H9 (cell line): ENCODE measurements at regions not wholly inside any gene's neighbourhood (a gene's known extent, or its start where the extent isn't known, plus 50 kb on each side); places are given as distances from the start of the nearest gene placed in this dataset.

Source experiments
- DNase-seq: peaks from one replicate; pipeline ENCODE4 v3.0.0-alpha.2; 2017
- H2AFZ ChIP-seq: one replicate; pipeline ENCODE4 v1.6.1; 2013; ENCODE audit warnings: mild to moderate bottlenecking, low read length, control low read depth, moderate library complexity
- H2AK5ac ChIP-seq: 2 replicates; pipeline ENCODE4 v1.6.1; 2013; ENCODE audit warnings: low read length, control low read depth, mixed read lengths; ENCODE audit not compliant: insufficient read length
- H2BK120ac ChIP-seq: one replicate; pipeline ENCODE4 v1.6.1; 2013; ENCODE audit warnings: low read depth, mild to moderate bottlenecking, low read length, control low read depth, inconsistent platforms; ENCODE audit not compliant: poor library complexity, severe bottlenecking
- H2BK12ac ChIP-seq: 2 replicates; pipeline ENCODE4 v1.6.1; 2013; ENCODE audit warnings: low read length, control low read depth, mixed read lengths, low read depth; ENCODE audit not compliant: insufficient read length
- H2BK15ac ChIP-seq: 2 replicates; pipeline ENCODE4 v1.6.1; 2013; ENCODE audit warnings: low read depth, low read length, control low read depth
- H2BK20ac ChIP-seq: one replicate; pipeline ENCODE4 v1.6.1; 2013; ENCODE audit warnings: low read depth, mild to moderate bottlenecking, low read length, control low read depth, inconsistent platforms; ENCODE audit not compliant: poor library complexity, severe bottlenecking
- H2BK5ac ChIP-seq: 2 replicates; pipeline ENCODE4 v1.6.1; 2013; ENCODE audit warnings: low read length, control low read depth, mixed read lengths; ENCODE audit not compliant: insufficient read length
- H3K14ac ChIP-seq: 2 replicates; pipeline ENCODE4 v1.6.1; 2013; ENCODE audit warnings: low read length, control low read depth; ENCODE audit not compliant: insufficient read depth
- H3K18ac ChIP-seq: 2 replicates; pipeline ENCODE4 v1.6.1; 2013; ENCODE audit warnings: low read depth, mild to moderate bottlenecking, mixed read lengths, low read length, control low read depth; ENCODE audit not compliant: insufficient read length
- H3K23ac ChIP-seq: 2 replicates; pipeline ENCODE4 v1.6.1; 2013; ENCODE audit warnings: low read length, control low read depth, mixed read lengths, low read depth; ENCODE audit not compliant: insufficient read length
- H3K23me2 ChIP-seq: 2 replicates; pipeline ENCODE4 v1.6.1; 2013; ENCODE audit warnings: low read depth, mild to moderate bottlenecking, mixed read lengths, low read length, control low read depth; ENCODE audit not compliant: insufficient read length, poor library complexity, severe bottlenecking
- H3K27ac ChIP-seq: 2 replicates; pipeline ENCODE4 v1.5.1; 2013; ENCODE audit warnings: low read length, control low read depth, mixed read lengths, low read depth; ENCODE audit not compliant: insufficient read length
- H3K27me3 ChIP-seq: 2 replicates; pipeline ENCODE4 v1.6.1; 2013; ENCODE audit warnings: low read length, control low read depth, inconsistent platforms; ENCODE audit not compliant: insufficient read depth
- H3K4ac ChIP-seq: 2 replicates; pipeline ENCODE4 v1.6.1; 2013; ENCODE audit warnings: low read depth, mild to moderate bottlenecking, control low read depth, inconsistent platforms, low read length, moderate library complexity
- H3K4me1 ChIP-seq: 2 replicates; pipeline ENCODE4 v1.6.1; 2013; ENCODE audit warnings: low read length, control low read depth, inconsistent platforms; ENCODE audit not compliant: insufficient read depth
- H3K4me2 ChIP-seq: 2 replicates; pipeline ENCODE4 v1.6.1; 2013; ENCODE audit warnings: low read length, control low read depth, mixed read lengths; ENCODE audit not compliant: insufficient read length, insufficient read depth
- H3K56ac ChIP-seq: 2 replicates; pipeline ENCODE4 v1.6.1; 2013; ENCODE audit warnings: low read depth, mild to moderate bottlenecking, mixed read lengths, low read length, control low read depth; ENCODE audit not compliant: insufficient read length
- H3K79me1 ChIP-seq: 2 replicates; pipeline ENCODE4 v1.6.1; 2013; ENCODE audit warnings: low read depth, mild to moderate bottlenecking, moderate library complexity, low read length, control low read depth, inconsistent platforms; ENCODE audit not compliant: insufficient read depth, poor library complexity, severe bottlenecking
- H3K79me2 ChIP-seq: 2 replicates; pipeline ENCODE4 v1.6.1; 2013; ENCODE audit warnings: low read length, control low read depth, inconsistent platforms; ENCODE audit not compliant: insufficient read depth
- H3K9ac ChIP-seq: 2 replicates; pipeline ENCODE4 v1.6.1; 2013; ENCODE audit warnings: low read length, control low read depth, mixed read lengths; ENCODE audit not compliant: insufficient read length; ENCODE audit errors: extremely low read depth
- H3K9me3 ChIP-seq: one replicate; pipeline ENCODE4 v1.6.1; 2013; ENCODE audit warnings: low read depth, low read length, inconsistent platforms; ENCODE audit not compliant: control insufficient read depth
- H3T11ph ChIP-seq: one replicate; pipeline ENCODE4 v1.6.1; 2013; ENCODE audit warnings: mild to moderate bottlenecking, low read length, control low read depth, inconsistent platforms
- H4K20me1 ChIP-seq: one replicate; pipeline ENCODE4 v1.6.1; 2013; ENCODE audit not compliant: control insufficient read depth, insufficient read length, insufficient read depth
- H4K5ac ChIP-seq: 2 replicates; pipeline ENCODE4 v1.6.1; 2013; ENCODE audit warnings: low read depth, mild to moderate bottlenecking, mixed read lengths, low read length, control low read depth; ENCODE audit not compliant: insufficient read length
- H4K8ac ChIP-seq: replicated peaks from 2 replicates; pipeline ENCODE4 v1.6.1; 2013; ENCODE audit warnings: low read length, control low read depth, mixed read lengths, low read depth; ENCODE audit not compliant: insufficient read length
- H4K91ac ChIP-seq: 2 replicates; pipeline ENCODE4 v1.6.1; 2013; ENCODE audit warnings: low read depth, mild to moderate bottlenecking, moderate library complexity, mixed read lengths, low read length, control low read depth; ENCODE audit not compliant: insufficient read length
- H3K27ac Mint-ChIP-seq, 3 experiments: 2 replicates in 2 of 3; 3 replicates in 1 of 3; pipeline ENCODE4 v1.8.0; 2020 to 2021; ENCODE audit warnings: mixed read lengths in 3 of 3, mild to moderate bottlenecking in 1 of 3, moderate library complexity in 1 of 3
- H3K27me3 Mint-ChIP-seq: 2 replicates; pipeline ENCODE4 v1.8.0; 2021; ENCODE audit warnings: low read depth, mild to moderate bottlenecking, moderate library complexity, mixed read lengths
- H3K36me3 Mint-ChIP-seq, 3 experiments: 2 replicates in 2 of 3; 3 replicates in 1 of 3; pipeline ENCODE4 v1.8.0; 2020 to 2021; ENCODE audit warnings: low read depth in 3 of 3, mixed read lengths in 3 of 3; ENCODE audit not compliant: insufficient read depth in 1 of 3
- H3K4me1 Mint-ChIP-seq, 2 experiments: 2 replicates each; pipeline ENCODE4 v1.8.0; 2020; ENCODE audit warnings: mixed read lengths in 2 of 2
- H3K4me3 Mint-ChIP-seq, 2 experiments: 2 replicates in 1 of 2; 3 replicates in 1 of 2; pipeline ENCODE4 v1.8.0; 2020 to 2021; ENCODE audit warnings: mild to moderate bottlenecking in 2 of 2, mixed read lengths in 2 of 2, moderate library complexity in 1 of 2
- H3K9me3 Mint-ChIP-seq, 2 experiments: 2 replicates in 1 of 2; 3 replicates in 1 of 2; pipeline ENCODE4 v1.8.0; 2020; ENCODE audit warnings: mild to moderate bottlenecking in 2 of 2, mixed read lengths in 2 of 2, moderate library complexity in 1 of 2
- WGBS: extraction: QIAGEN DNeasy Blood & Tissue Kit; methylation state at CpG from one replicate; pipeline ENCODE4 v1.1.7; 2013; ENCODE audit warnings: missing lambda C conversion rate, low lambda C conversion rate, mixed read lengths; ENCODE audit not compliant: insufficient read length; ENCODE audit errors: extremely low coverage; 5-methylcytosine and 5-hydroxymethylcytosine counted together
- TF ChIP-seq, protein P1 (sequence below): fragments of 200-600 bp; sonication (generic); conservative IDR thresholded peaks from 3 replicates; pipeline ENCODE4 v1.8.0; 2021; ENCODE audit warnings: antibody characterized with exemption, mild to moderate bottlenecking

DNA sequence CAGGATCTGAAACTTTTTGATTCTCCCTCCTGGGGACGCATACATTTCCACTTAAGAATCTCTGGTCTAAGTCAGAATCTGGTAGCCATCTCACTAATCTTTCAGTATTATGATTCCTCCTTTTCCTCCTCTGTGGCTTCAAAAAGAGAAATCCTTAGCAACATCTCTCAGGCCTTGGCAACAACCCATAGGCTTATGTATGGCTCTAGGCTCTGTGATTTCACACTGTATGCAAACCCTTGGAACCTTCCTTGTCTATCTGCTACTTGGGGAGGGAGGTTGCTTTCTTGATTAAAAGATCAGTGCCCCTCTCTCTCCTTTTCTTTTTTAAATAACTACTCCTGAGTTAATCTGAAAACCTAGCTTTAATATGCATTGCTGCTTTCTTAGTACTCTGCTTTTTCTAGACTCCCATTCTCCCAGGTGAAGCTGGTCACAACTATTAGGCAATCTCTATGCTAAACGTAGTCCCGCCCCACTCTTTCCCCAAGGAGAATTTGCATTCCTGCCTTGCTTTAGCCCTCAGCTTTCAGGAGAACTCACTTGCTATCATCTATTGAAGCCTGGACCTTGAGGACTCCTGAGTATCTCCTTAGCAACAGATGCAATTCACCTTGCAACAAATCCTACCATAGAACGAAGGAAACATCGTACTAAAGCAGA, 72.2 kb upstream of the L3MBTL4 start:
- H2BK15ac ChIP-seq = no peak overlapping the region
- H4K5ac ChIP-seq = no peak overlapping the region
- Mint-ChIP-seq H3K27me3 (no peaks in the 10 kb centered on the region), H3K9me3 (no peaks in the 10 kb centered on the region; a peak in 1 of 5 replicates), H3K27ac (peak overlapping the region; percentile 54 to 85 (median 72); a peak in 5 of 7 replicates), H3K4me3 (no peak overlapping the region), H3K4me1 (peaks cover 49% of the 10 kb centered on the region in 2 experiments), H3K36me3 (no peaks in the 10 kb centered on the region)
- no peaks in the 10 kb centered on the region for H3K79me2 ChIP-seq
- H3K56ac ChIP-seq = no peak overlapping the region
- no peak overlapping the region for H3K23ac ChIP-seq
- H3K79me1 ChIP-seq = no peaks in the 10 kb centered on the region
- H2BK20ac ChIP-seq = no peak overlapping the region
- H3K27ac ChIP-seq = no peak overlapping the region
- no peak overlapping the region for H3T11ph ChIP-seq
- peaks cover 4% of the 10 kb centered on the region; the same call in 1 of the 2 replicates for H3K4me1 ChIP-seq
- H3K23me2 ChIP-seq = no peaks in the 10 kb centered on the region
- WGBS = no CpG with 5 or more reads among the region's 5 CpGs
- peak; percentile 43 for DNase-seq
- H2BK12ac ChIP-seq = no peak overlapping the region
- no peak overlapping the region for H2BK5ac ChIP-seq
- TF ChIP-seq, protein P1, sequence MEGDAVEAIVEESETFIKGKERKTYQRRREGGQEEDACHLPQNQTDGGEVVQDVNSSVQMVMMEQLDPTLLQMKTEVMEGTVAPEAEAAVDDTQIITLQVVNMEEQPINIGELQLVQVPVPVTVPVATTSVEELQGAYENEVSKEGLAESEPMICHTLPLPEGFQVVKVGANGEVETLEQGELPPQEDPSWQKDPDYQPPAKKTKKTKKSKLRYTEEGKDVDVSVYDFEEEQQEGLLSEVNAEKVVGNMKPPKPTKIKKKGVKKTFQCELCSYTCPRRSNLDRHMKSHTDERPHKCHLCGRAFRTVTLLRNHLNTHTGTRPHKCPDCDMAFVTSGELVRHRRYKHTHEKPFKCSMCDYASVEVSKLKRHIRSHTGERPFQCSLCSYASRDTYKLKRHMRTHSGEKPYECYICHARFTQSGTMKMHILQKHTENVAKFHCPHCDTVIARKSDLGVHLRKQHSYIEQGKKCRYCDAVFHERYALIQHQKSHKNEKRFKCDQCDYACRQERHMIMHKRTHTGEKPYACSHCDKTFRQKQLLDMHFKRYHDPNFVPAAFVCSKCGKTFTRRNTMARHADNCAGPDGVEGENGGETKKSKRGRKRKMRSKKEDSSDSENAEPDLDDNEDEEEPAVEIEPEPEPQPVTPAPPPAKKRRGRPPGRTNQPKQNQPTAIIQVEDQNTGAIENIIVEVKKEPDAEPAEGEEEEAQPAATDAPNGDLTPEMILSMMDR = no peak
- no peak overlapping the region for H2AFZ ChIP-seq
- no peaks in the 10 kb centered on the region for H4K20me1 ChIP-seq
- no peak overlapping the region for H2BK120ac ChIP-seq
- H3K9me3 ChIP-seq = no peaks in the 10 kb centered on the region
- H4K91ac ChIP-seq = no peak overlapping the region
- H4K8ac ChIP-seq = no peak overlapping the region
- no peak overlapping the region for H3K18ac ChIP-seq
- no peak overlapping the region for H3K4me2 ChIP-seq
- H3K14ac ChIP-seq = no peak overlapping the region
- no peak overlapping the region for H3K9ac ChIP-seq
- H2AK5ac ChIP-seq = no peak overlapping the region
- no peak overlapping the region for H3K4ac ChIP-seq
- no peaks in the 10 kb centered on the region for H3K27me3 ChIP-seq
